PC-9 (cell line): ENCODE measurements at regions not wholly inside any gene's neighbourhood (a gene's known extent, or its start where the extent isn't known, plus 50 kb on each side); places are given as distances from the start of the nearest gene placed in this dataset.

Source experiments
- BruUV-seq: library from RNA; stranded (reverse); fragments of 400-500 nt; replicated peaks from 2 replicates; lab custom pipeline; 2021; lab: Mats Ljungman, UMichigan
- CTCF ChIA-PET: fragments of 300-600 bp; sonication (Branson Sonifier 250); formaldehyde crosslinking; loops from one replicate; lab custom pipeline; 2022; ENCODE audit warnings: antibody characterized with exemption; lab: Charles Lee
- POLR2A ChIA-PET: fragments of 300-600 bp; sonication (Branson Sonifier 250); formaldehyde crosslinking; loops from one replicate; lab custom pipeline; 2022; ENCODE audit warnings: antibody characterized with exemption; ENCODE audit not compliant: unreplicated experiment; lab: Charles Lee
- DNase-seq, 2 experiments: peaks; one replicate each; pipeline versions ENCODE4 v3.0.0 to v3.0.0-alpha.2; 2015 to 2022; ENCODE audit warnings: mixed read lengths in 1 of 2
- H2AFZ ChIP-seq: fragments of 200-600 bp; sonication (generic); 2 replicates; pipeline ENCODE4 v1.8.1; 2017; ENCODE audit warnings: antibody characterized with exemption
- H3F3A ChIP-seq: fragments of 200-600 bp; sonication (generic); 2 replicates; pipeline ENCODE4 v1.8.1; 2017; ENCODE audit warnings: antibody characterized with exemption, mild to moderate bottlenecking, low read depth; ENCODE audit not compliant: insufficient read depth
- H3K27ac ChIP-seq: fragments of 200-600 bp; sonication (generic); 2 replicates; pipeline ENCODE4 v1.6.1; 2016; ENCODE audit warnings: mixed run types
- H3K27me3 ChIP-seq: fragments of 200-600 bp; sonication (generic); 2 replicates; pipeline ENCODE4 v1.6.1; 2016; ENCODE audit warnings: low read depth, mixed run types; ENCODE audit not compliant: insufficient read depth
- H3K36me3 ChIP-seq: fragments of 200-600 bp; sonication (generic); 2 replicates; pipeline ENCODE4 v1.6.1; 2016; ENCODE audit warnings: low read depth, mixed run types
- H3K4me1 ChIP-seq: fragments of 200-600 bp; sonication (generic); replicated peaks from 2 replicates; pipeline ENCODE4 v1.6.1; 2016; ENCODE audit warnings: mixed run types; ENCODE audit not compliant: insufficient read depth
- H3K4me2 ChIP-seq: fragments of 200-600 bp; sonication (generic); 2 replicates; pipeline ENCODE4 v1.6.1; 2017; ENCODE audit warnings: mixed run types
- H3K4me3 ChIP-seq: fragments of 200-600 bp; sonication (generic); 2 replicates; pipeline ENCODE4 v1.6.1; 2016; ENCODE audit warnings: mixed run types
- H3K79me2 ChIP-seq: fragments of 200-600 bp; sonication (generic); 2 replicates; pipeline ENCODE4 v1.6.1; 2017; ENCODE audit warnings: low read depth, mixed run types
- H3K9me2 ChIP-seq: fragments of 200-600 bp; sonication (generic); 2 replicates; pipeline ENCODE4 v1.8.1; 2017; ENCODE audit warnings: mild to moderate bottlenecking; ENCODE audit not compliant: insufficient read depth
- H3K9me3 ChIP-seq: fragments of 200-600 bp; sonication (generic); 2 replicates; pipeline ENCODE4 v1.8.1; 2016; ENCODE audit warnings: low read depth; ENCODE audit not compliant: insufficient read depth
- H4K20me1 ChIP-seq: fragments of 200-600 bp; sonication (generic); 2 replicates; pipeline ENCODE4 v1.8.1; 2017; ENCODE audit not compliant: insufficient read depth
- EZH2 ChIP-seq: fragments of 200-600 bp; sonication (generic); IDR thresholded peaks from 2 replicates; pipeline ENCODE4 v1.8.0; 2017; ENCODE audit warnings: antibody characterized with exemption, low read depth
- intact Hi-C: fragments of 100-400 bp; cut with micrococcal nuclease; formaldehyde crosslinking; loops from one replicate; pipeline ENCODE4 v1.10.0; 2022; ENCODE audit not compliant: unreplicated experiment
- TF ChIP-seq, protein P1 (sequence below): fragments of 200-600 bp; sonication (generic); conservative IDR thresholded peaks from 2 replicates; pipeline ENCODE4 v1.6.1; 2017; ENCODE audit warnings: mixed run types, antibody characterized with exemption, mild to moderate bottlenecking, moderate library complexity

GRCh38 chr2:173644146-173644545 lies 289.5 kb downstream of the CDCA7 start:
- POLR2A ChIA-PET: interaction anchor here (0.6 kb wide), 1 partner anchor 288 kb away, joined by 3 read pairs; no protein-coding TSS in a partner anchor
- CTCF ChIA-PET: no interaction called here
- intact Hi-C loops: no loop called here
- no peaks in the 10 kb centered on the region for H4K20me1 ChIP-seq
- no peak overlapping the region for H2AFZ ChIP-seq
- DNase-seq: no peak
- no peaks in the 10 kb centered on the region for H3F3A ChIP-seq
- H3K36me3 ChIP-seq: no peaks in the 10 kb centered on the region
- BruUV-seq: no TSS peak
- H3K4me3 ChIP-seq: no peak overlapping the region
- no peaks in the 10 kb centered on the region for H3K79me2 ChIP-seq
- no peaks in the 10 kb centered on the region for H3K9me3 ChIP-seq
- no peaks in the 10 kb centered on the region for H3K4me1 ChIP-seq
- no peak overlapping the region for H3K27ac ChIP-seq
- no peak for TF ChIP-seq EZH2
- TF ChIP-seq, protein P1, sequence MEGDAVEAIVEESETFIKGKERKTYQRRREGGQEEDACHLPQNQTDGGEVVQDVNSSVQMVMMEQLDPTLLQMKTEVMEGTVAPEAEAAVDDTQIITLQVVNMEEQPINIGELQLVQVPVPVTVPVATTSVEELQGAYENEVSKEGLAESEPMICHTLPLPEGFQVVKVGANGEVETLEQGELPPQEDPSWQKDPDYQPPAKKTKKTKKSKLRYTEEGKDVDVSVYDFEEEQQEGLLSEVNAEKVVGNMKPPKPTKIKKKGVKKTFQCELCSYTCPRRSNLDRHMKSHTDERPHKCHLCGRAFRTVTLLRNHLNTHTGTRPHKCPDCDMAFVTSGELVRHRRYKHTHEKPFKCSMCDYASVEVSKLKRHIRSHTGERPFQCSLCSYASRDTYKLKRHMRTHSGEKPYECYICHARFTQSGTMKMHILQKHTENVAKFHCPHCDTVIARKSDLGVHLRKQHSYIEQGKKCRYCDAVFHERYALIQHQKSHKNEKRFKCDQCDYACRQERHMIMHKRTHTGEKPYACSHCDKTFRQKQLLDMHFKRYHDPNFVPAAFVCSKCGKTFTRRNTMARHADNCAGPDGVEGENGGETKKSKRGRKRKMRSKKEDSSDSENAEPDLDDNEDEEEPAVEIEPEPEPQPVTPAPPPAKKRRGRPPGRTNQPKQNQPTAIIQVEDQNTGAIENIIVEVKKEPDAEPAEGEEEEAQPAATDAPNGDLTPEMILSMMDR: no peak
- H3K4me2 ChIP-seq: no peak overlapping the region
- 0 out of 2 replicates have a peak, but pooled peaks cover 6% of the 10 kb centered on the region for H3K9me2 ChIP-seq
- H3K27me3 ChIP-seq: no peaks in the 10 kb centered on the region

DNA sequence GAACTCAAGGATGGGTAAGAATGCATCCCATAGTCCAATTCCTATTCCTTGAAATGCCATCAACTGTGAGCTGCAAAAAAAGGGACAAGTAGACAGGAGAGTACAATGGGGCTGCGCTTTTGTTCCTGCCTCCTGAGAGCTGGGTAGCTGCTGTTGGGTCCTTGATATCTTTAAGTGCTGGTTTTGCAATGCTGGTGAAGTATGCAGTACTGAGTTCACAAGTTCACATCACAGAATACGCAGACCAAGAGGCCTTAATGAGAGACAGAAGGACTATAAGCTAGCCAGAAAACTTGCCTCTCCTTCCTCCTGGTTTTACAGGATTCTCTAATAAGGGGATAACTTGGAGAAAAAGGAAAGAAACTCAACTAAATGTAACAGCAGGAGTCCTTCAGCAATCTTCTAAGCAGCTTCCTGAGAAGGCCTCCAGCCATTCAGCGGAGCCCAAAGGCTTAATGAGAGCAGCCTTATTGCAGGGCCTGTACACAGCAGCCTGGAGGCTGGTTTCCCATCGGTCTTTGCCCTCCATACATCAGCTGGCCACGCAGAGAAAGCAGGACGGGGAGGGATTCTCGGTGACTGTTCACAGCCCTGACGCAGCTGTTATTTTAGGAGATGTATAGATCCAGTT lies 293.1 kb downstream of the CDCA7 start:
- Histone ChIP-seq H3K9me3 (no peaks in the 10 kb centered on the region; the same call in 1 of the 2 replicates), H3K27me3 (no peaks in the 10 kb centered on the region), H3K4me3 (no peak overlapping the region), H3K4me2 (no peak overlapping the region), H3K36me3 (no peaks in the 10 kb centered on the region), H3K4me1 (peaks cover 9% of the 10 kb centered on the region), H3K9me2 (0 out of 2 replicates have a peak, but pooled peaks cover 3% of the 10 kb centered on the region), H4K20me1 (no peaks in the 10 kb centered on the region), H2AFZ (no peak overlapping the region), H3K79me2 (no peaks in the 10 kb centered on the region), H3F3A (peaks cover 8% of the 10 kb centered on the region), H3K27ac (no peak overlapping the region)
- POLR2A ChIA-PET: interaction anchor here (0.7 kb wide), 1 partner anchor 93 kb away, joined by 3 read pairs; no protein-coding TSS in a partner anchor
- TF ChIP-seq, protein P1: no peak
- TF ChIP-seq EZH2: no peak
- CTCF ChIA-PET: interaction anchor here (0.6 kb wide), 1 partner anchor 62 kb away, joined by 3 read pairs; no protein-coding TSS in a partner anchor
- intact Hi-C loops: no loop called here
- DNase-seq: no peak
- BruUV-seq: no TSS peak

- no TSS peak for BruUV-seq
- Histone ChIP-seq H3K27ac (no peak overlapping the region), H3K4me1 (peaks cover 18% of the 10 kb centered on the region), H3K9me2 (no peaks in the 10 kb centered on the region), H3K79me2 (no peaks in the 10 kb centered on the region), H2AFZ (no peak overlapping the region), H3K4me2 (no peak overlapping the region), H3K9me3 (no peaks in the 10 kb centered on the region; the same call in 1 of the 2 replicates), H3K27me3 (no peaks in the 10 kb centered on the region), H3K36me3 (no peaks in the 10 kb centered on the region), H3K4me3 (no peak overlapping the region), H3F3A (peaks cover 15% of the 10 kb centered on the region), H4K20me1 (no peaks in the 10 kb centered on the region)
- no peak for DNase-seq
- POLR2A ChIA-PET: no interaction called here
- CTCF ChIA-PET: no interaction called here
- TF ChIP-seq, protein P1: no peak
- TF ChIP-seq EZH2: no peak
- intact Hi-C loops: no loop called here
Measured at GRCh38 chr2:173648816-173649215, 294.1 kb downstream of the CDCA7 start.
